ENCODE measurements at regions not wholly inside any gene's neighbourhood (a gene's known extent, or its start where the extent isn't known, plus 50 kb on each side); places are given as distances from the start of the nearest gene placed in this dataset.

DNA sequence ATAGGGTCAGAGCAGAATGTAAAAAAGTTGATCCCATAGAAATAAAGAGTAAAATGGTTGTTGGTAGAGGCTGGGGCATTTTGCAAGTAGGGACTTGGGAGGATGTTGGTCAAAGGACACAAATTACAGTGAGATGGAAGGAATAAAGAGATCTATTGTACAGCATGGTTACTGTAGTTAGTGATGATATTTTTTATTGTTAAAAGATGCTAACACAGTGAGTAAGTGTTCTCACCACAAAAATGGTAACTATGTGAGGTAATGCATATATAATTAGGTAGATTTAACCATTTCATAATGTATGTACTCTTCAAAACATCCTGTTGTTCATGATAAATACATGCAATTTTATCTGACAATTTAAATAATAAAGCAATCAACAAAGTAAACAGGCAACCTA is 280.7 kb upstream of the MAGI2 start:
- TF ChIP-seq, protein P1, sequence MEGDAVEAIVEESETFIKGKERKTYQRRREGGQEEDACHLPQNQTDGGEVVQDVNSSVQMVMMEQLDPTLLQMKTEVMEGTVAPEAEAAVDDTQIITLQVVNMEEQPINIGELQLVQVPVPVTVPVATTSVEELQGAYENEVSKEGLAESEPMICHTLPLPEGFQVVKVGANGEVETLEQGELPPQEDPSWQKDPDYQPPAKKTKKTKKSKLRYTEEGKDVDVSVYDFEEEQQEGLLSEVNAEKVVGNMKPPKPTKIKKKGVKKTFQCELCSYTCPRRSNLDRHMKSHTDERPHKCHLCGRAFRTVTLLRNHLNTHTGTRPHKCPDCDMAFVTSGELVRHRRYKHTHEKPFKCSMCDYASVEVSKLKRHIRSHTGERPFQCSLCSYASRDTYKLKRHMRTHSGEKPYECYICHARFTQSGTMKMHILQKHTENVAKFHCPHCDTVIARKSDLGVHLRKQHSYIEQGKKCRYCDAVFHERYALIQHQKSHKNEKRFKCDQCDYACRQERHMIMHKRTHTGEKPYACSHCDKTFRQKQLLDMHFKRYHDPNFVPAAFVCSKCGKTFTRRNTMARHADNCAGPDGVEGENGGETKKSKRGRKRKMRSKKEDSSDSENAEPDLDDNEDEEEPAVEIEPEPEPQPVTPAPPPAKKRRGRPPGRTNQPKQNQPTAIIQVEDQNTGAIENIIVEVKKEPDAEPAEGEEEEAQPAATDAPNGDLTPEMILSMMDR (IDR thresholded peaks at IDR 0.05): no peak
- TF ChIP-seq EZH2 (IDR thresholded peaks at IDR 0.05; ENCODE audit: borderline replicate concordance, insufficient read depth, low read depth, low read length, poor library complexity, severe bottlenecking): no peak

All from B cell (primary cell).